Neural cell (in vitro differentiated cells): ENCODE measurements at regions not wholly inside any gene's neighbourhood (a gene's known extent, or its start where the extent isn't known, plus 50 kb on each side); places are given as distances from the start of the nearest gene placed in this dataset.

Source experiments
- EP300 ChIP-seq: fragments of 450-650 bp; conservative IDR thresholded peaks from 2 replicates; pipeline ENCODE4 v1.6.1; 2014; ENCODE audit warnings: antibody characterized with exemption, mild to moderate bottlenecking, moderate library complexity; ENCODE audit not compliant: poor library complexity, severe bottlenecking
- EZH2 ChIP-seq: fragments of 200-600, 300-800 bp; shearing (Covaris generic), sonication (generic); IDR thresholded peaks from 2 replicates; pipeline ENCODE4 v1.6.1; 2014; ENCODE audit warnings: antibody characterized with exemption, low read length, borderline replicate concordance, mild to moderate bottlenecking; ENCODE audit not compliant: insufficient read depth, poor library complexity, severe bottlenecking
- RAD21 ChIP-seq: fragments of 450-650 bp; conservative IDR thresholded peaks from 2 replicates; pipeline ENCODE4 v1.6.1; 2014; ENCODE audit warnings: antibody characterized with exemption, mild to moderate bottlenecking, moderate library complexity
- TF ChIP-seq, protein P1 (sequence below): fragments of 450-650 bp; IDR thresholded peaks from 2 replicates; pipeline ENCODE4 v1.5.1; 2014; ENCODE audit warnings: antibody characterized with exemption, mild to moderate bottlenecking, moderate library complexity; ENCODE audit not compliant: poor library complexity, severe bottlenecking
- TF ChIP-seq, protein P2 (sequence below): IDR thresholded peaks from 2 replicates; pipeline ENCODE4 v1.6.1; 2012; ENCODE audit warnings: borderline replicate concordance

DNA sequence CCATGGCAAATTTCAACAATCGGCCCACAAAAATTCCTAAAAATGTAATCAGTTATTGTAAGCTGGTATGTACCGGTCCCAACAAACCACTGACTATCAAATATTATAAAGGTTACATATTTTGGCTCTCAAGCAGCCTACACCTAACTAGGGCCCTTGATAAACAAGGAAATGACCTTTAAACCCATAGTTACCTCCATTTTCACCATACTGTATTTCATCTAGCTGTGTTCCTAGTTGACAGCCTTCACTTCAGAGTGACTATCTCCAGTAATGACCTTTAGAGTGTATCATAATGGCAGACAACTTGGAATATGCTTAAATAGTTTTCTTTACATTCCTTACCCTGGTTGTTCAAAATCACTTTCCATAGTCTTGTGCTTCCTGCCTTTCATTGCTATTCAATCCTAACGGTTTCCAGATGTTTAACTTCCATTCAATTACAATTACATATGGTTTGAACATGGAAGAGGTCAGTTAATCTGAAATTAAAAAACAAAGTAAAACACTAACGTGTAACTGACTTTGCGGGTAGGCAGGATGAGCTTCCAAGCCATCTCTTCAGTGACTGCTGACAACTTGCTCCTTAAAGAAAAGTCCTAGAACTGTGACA, 111.9 kb upstream of the TSC22D2 start:
- TF ChIP-seq RAD21 (no peak), EZH2 (no peak), EP300 (no peak)
- TF ChIP-seq, protein P1, sequence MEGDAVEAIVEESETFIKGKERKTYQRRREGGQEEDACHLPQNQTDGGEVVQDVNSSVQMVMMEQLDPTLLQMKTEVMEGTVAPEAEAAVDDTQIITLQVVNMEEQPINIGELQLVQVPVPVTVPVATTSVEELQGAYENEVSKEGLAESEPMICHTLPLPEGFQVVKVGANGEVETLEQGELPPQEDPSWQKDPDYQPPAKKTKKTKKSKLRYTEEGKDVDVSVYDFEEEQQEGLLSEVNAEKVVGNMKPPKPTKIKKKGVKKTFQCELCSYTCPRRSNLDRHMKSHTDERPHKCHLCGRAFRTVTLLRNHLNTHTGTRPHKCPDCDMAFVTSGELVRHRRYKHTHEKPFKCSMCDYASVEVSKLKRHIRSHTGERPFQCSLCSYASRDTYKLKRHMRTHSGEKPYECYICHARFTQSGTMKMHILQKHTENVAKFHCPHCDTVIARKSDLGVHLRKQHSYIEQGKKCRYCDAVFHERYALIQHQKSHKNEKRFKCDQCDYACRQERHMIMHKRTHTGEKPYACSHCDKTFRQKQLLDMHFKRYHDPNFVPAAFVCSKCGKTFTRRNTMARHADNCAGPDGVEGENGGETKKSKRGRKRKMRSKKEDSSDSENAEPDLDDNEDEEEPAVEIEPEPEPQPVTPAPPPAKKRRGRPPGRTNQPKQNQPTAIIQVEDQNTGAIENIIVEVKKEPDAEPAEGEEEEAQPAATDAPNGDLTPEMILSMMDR: no peak
- TF ChIP-seq, protein P2, sequence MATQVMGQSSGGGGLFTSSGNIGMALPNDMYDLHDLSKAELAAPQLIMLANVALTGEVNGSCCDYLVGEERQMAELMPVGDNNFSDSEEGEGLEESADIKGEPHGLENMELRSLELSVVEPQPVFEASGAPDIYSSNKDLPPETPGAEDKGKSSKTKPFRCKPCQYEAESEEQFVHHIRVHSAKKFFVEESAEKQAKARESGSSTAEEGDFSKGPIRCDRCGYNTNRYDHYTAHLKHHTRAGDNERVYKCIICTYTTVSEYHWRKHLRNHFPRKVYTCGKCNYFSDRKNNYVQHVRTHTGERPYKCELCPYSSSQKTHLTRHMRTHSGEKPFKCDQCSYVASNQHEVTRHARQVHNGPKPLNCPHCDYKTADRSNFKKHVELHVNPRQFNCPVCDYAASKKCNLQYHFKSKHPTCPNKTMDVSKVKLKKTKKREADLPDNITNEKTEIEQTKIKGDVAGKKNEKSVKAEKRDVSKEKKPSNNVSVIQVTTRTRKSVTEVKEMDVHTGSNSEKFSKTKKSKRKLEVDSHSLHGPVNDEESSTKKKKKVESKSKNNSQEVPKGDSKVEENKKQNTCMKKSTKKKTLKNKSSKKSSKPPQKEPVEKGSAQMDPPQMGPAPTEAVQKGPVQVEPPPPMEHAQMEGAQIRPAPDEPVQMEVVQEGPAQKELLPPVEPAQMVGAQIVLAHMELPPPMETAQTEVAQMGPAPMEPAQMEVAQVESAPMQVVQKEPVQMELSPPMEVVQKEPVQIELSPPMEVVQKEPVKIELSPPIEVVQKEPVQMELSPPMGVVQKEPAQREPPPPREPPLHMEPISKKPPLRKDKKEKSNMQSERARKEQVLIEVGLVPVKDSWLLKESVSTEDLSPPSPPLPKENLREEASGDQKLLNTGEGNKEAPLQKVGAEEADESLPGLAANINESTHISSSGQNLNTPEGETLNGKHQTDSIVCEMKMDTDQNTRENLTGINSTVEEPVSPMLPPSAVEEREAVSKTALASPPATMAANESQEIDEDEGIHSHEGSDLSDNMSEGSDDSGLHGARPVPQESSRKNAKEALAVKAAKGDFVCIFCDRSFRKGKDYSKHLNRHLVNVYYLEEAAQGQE: no peak
